ENCODE measurements at regions not wholly inside any gene's neighbourhood (a gene's known extent, or its start where the extent isn't known, plus 50 kb on each side); places are given as distances from the start of the nearest gene placed in this dataset.

DNA sequence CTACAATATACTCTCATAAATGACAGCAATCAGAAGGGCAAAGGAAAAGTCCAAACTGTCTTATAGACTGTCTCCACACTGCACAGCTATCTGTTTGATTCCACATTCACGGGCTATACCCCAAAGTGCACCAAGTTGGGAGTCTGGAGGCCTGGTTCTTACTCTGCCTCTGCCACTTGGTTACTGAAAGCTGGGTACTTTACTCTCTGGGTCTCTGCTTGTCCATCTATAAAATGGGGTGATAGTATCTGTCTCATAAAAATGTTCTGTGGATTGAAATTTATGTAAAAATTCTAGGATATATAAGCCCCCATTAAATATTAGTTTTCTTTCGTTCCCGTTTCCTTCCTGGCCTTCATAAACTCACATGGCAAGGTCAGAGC lies 86.5 kb downstream of the CD164 start:
- H3K36me3 ChIP-seq (ENCODE audit: control insufficient read depth, insufficient read depth, low read length): no peaks in the 10 kb centered on the region
- intact Hi-C loops (cut with micrococcal nuclease; ENCODE audit: unreplicated experiment): no loop called here
- no peak for DNase-seq (ENCODE audit: low read depth, low spot score)
- in situ Hi-C loops (cut with HindIII; ENCODE audit: low pct_unique_long_range_greater_than_20kb, low sequenced_read_pairs): no loop called here
- no TSS peak for BruUV-seq (replicated peaks)
- TF ChIP-seq REST (IDR thresholded peaks at IDR 0.05; ENCODE audit: insufficient read depth in 1 of 2, low read depth in 2 of 2, low read length in 1 of 2) (no peak), SIN3A (IDR thresholded peaks at IDR 0.05; ENCODE audit: borderline replicate concordance, insufficient read depth, low read depth, low read length) (no peak), TCF7L2 (IDR thresholded peaks at IDR 0.05; ENCODE audit: low read depth, low read length) (no peak), POLR2AphosphoS5 (IDR thresholded peaks at IDR 0.05; ENCODE audit: low read depth, low read length) (no peak)
- H3K27me3 ChIP-seq (ENCODE audit: control insufficient read depth, insufficient read depth, low read length): peaks cover 7% of the 10 kb centered on the region
- no peaks in the 10 kb centered on the region for H3K4me1 ChIP-seq (ENCODE audit: control insufficient read depth, insufficient read depth, low read length)
- H3K27ac ChIP-seq (ENCODE audit: low read length): no peak overlapping the region
- ChIA-PET CTCF (no interaction called here), POLR2A (no interaction called here)
- no peaks in the 10 kb centered on the region for H3K9me3 ChIP-seq (ENCODE audit: control insufficient read depth, insufficient read depth, low read depth, low read length)
- no peak for ATAC-seq
- H3K4me3 ChIP-seq (ENCODE audit: low read depth in 2 of 2, low read length in 2 of 2): no peak overlapping the region

- TF ChIP-seq REST (IDR thresholded peaks at IDR 0.05; ENCODE audit: insufficient read depth in 1 of 2, low read depth in 2 of 2, low read length in 1 of 2): no peak
- TF ChIP-seq, protein P1, sequence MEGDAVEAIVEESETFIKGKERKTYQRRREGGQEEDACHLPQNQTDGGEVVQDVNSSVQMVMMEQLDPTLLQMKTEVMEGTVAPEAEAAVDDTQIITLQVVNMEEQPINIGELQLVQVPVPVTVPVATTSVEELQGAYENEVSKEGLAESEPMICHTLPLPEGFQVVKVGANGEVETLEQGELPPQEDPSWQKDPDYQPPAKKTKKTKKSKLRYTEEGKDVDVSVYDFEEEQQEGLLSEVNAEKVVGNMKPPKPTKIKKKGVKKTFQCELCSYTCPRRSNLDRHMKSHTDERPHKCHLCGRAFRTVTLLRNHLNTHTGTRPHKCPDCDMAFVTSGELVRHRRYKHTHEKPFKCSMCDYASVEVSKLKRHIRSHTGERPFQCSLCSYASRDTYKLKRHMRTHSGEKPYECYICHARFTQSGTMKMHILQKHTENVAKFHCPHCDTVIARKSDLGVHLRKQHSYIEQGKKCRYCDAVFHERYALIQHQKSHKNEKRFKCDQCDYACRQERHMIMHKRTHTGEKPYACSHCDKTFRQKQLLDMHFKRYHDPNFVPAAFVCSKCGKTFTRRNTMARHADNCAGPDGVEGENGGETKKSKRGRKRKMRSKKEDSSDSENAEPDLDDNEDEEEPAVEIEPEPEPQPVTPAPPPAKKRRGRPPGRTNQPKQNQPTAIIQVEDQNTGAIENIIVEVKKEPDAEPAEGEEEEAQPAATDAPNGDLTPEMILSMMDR (IDR thresholded peaks at IDR 0.05): no peak
- no peak for TF ChIP-seq SIN3A (IDR thresholded peaks at IDR 0.05; ENCODE audit: borderline replicate concordance, insufficient read depth, low read depth, low read length)
- TF ChIP-seq TCF7L2 (IDR thresholded peaks at IDR 0.05; ENCODE audit: low read depth, low read length): no peak
- no peak for TF ChIP-seq POLR2AphosphoS5 (IDR thresholded peaks at IDR 0.05; ENCODE audit: low read depth, low read length)
- no peak for ATAC-seq
- H3K4me3 ChIP-seq (ENCODE audit: low read depth in 2 of 2, low read length in 2 of 2): no peak overlapping the region
- intact Hi-C loops (cut with micrococcal nuclease; ENCODE audit: unreplicated experiment): no loop called here
- BruUV-seq (replicated peaks): no TSS peak
- H3K27ac ChIP-seq (ENCODE audit: low read length): no peak overlapping the region
- no peaks in the 10 kb centered on the region for H3K4me1 ChIP-seq (ENCODE audit: control insufficient read depth, insufficient read depth, low read length)
- DNase-seq (ENCODE audit: low read depth, low spot score): no peak
- in situ Hi-C loops (cut with HindIII; ENCODE audit: low pct_unique_long_range_greater_than_20kb, low sequenced_read_pairs): no loop called here
- H3K9me3 ChIP-seq (ENCODE audit: control insufficient read depth, insufficient read depth, low read depth, low read length): no peaks in the 10 kb centered on the region
- CTCF ChIA-PET: no interaction called here
- H3K36me3 ChIP-seq (ENCODE audit: control insufficient read depth, insufficient read depth, low read length): no peaks in the 10 kb centered on the region
- H3K27me3 ChIP-seq (ENCODE audit: control insufficient read depth, insufficient read depth, low read length): peaks cover 7% of the 10 kb centered on the region; the same call in 1 of the 2 replicates
- POLR2A ChIA-PET: no interaction called here
These were observed 87.0 kb downstream of the CD164 start for GRCh38 chr6:109295109-109295773.
